ENCODE measurements at regions not wholly inside any gene's neighbourhood (a gene's known extent, or its start where the extent isn't known, plus 50 kb on each side); places are given as distances from the start of the nearest gene placed in this dataset.

DNA sequence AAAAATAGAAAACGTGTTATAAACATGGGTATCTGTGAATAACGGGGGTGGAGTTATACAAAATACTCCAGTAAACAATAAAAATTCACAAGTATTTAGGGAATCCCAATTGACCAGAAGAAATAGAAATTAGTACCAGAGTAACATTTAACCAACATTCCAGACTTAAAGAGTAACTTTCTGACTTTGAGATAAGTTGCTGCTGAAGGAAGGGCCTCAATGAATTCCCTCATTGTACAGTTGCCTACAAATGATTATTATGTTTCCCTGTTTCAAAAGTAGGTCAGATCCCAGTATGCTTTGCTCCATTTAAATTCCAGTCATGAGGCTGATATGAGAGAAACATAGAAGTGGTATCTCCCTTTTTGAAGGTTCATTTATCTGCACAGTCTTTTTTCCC lies 88.3 kb upstream of the KCNH7 start:
- no peak for DNase-seq
- no peaks in the 10 kb centered on the region for H3K27me3 ChIP-seq (ENCODE audit: insufficient read depth, low read depth, severe bottlenecking)
- TF ChIP-seq, protein P1, sequence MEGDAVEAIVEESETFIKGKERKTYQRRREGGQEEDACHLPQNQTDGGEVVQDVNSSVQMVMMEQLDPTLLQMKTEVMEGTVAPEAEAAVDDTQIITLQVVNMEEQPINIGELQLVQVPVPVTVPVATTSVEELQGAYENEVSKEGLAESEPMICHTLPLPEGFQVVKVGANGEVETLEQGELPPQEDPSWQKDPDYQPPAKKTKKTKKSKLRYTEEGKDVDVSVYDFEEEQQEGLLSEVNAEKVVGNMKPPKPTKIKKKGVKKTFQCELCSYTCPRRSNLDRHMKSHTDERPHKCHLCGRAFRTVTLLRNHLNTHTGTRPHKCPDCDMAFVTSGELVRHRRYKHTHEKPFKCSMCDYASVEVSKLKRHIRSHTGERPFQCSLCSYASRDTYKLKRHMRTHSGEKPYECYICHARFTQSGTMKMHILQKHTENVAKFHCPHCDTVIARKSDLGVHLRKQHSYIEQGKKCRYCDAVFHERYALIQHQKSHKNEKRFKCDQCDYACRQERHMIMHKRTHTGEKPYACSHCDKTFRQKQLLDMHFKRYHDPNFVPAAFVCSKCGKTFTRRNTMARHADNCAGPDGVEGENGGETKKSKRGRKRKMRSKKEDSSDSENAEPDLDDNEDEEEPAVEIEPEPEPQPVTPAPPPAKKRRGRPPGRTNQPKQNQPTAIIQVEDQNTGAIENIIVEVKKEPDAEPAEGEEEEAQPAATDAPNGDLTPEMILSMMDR (IDR thresholded peaks at IDR 0.05; ENCODE audit: low read depth, low read length): no peak
- no peak overlapping the region for H3K4me3 ChIP-seq (ENCODE audit: low read depth, low read length)
- H3K36me3 ChIP-seq: no peaks in the 10 kb centered on the region
- H3K9me3 ChIP-seq (ENCODE audit: severe bottlenecking): no peaks in the 10 kb centered on the region
- no peak overlapping the region for H3K27ac ChIP-seq

DNA sequence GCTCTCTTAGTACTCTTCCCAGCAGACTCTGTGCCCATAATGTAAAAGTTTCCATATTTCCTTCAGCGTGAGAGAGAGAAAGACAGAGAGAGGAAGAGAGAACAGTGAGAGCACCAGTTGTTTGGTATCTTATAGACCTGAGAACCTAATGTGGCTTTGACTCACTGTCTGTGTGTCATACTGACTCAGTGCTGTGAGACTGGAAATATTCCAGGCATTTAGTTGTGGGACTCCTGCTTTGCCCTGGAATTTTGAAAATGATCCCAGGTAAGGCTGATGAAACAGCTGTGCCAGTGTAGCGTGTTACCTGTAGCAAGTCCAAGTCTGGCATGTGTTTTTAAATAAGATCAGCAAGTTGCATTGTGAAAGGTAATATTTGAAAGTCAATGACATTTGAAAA lies 87.9 kb upstream of the KCNH7 start:
- DNase-seq: no peak
- Histone ChIP-seq H3K27me3 (ENCODE audit: insufficient read depth, low read depth, severe bottlenecking) (no peaks in the 10 kb centered on the region), H3K9me3 (ENCODE audit: severe bottlenecking) (no peaks in the 10 kb centered on the region), H3K4me3 (ENCODE audit: low read depth, low read length) (no peak overlapping the region), H3K36me3 (no peaks in the 10 kb centered on the region), H3K27ac (no peak overlapping the region)
- TF ChIP-seq, protein P1 (IDR thresholded peaks at IDR 0.05; ENCODE audit: low read depth, low read length): no peak

DNA sequence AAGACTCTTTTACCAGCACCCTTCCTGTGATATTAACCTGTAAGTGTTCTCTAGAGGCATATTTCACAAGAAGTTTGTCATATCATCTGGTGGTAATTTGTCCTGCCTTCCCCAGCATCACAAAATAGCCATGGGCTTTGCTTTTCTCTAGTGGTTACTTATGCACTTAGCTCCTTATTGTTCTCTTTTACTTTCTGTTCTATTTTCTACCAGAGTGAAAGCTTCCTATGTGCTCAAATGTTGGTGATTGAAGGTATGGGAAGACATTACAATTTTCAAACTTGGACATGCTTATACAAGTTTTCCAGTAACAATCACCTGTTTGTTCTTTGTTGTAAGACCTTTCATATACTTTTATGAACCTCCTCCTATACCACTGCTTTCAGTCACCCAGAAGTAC lies 87.0 kb upstream of the KCNH7 start:
- Histone ChIP-seq H3K9me3 (ENCODE audit: severe bottlenecking) (no peaks in the 10 kb centered on the region), H3K4me3 (ENCODE audit: low read depth, low read length) (no peak overlapping the region), H3K27ac (no peak overlapping the region), H3K27me3 (ENCODE audit: insufficient read depth, low read depth, severe bottlenecking) (no peaks in the 10 kb centered on the region), H3K36me3 (no peaks in the 10 kb centered on the region)
- TF ChIP-seq, protein P1 (IDR thresholded peaks at IDR 0.05; ENCODE audit: low read depth, low read length): no peak
- no peak for DNase-seq

DNA sequence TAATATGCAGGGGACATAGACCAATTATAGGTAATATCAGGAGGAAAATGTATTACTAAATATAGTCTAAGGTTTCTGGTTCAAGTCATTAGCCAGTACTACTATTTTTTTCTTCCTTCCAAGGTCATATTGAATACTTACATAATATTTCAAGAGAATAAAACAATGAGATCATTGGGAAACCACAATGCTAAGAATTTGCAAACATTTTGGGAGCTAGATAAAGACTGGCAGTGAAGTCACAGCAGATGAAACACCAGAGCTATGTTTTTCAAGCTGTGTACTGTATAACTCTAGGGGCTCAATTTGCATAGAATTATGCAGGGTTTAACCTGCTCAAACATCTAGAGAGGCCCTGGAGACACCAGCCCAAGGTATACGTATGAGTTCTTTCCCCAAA lies 80.5 kb upstream of the KCNH7 start:
- no peak for DNase-seq
- TF ChIP-seq, protein P1 (IDR thresholded peaks at IDR 0.05; ENCODE audit: low read depth, low read length): no peak

DNA sequence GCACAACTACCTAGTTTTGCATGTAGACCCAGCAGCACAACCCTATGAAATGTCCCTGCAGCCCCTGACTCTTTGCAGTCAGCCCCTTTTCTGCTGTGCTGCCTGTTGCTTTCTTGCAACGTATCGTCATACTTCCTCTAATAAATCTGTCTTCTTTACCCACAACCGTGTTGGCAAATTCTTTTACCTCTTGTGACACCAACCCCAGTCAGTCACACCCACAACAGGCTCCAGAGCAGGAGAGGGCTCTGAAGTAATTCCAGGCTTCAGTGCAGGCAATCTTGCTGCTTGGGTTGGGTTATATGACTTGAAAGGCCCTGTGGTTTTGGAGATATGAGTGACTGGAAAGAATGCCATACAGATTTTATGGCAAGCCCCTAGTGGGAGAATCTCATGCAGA lies 79.1 kb upstream of the KCNH7 start:
- Histone ChIP-seq H3K27me3 (ENCODE audit: insufficient read depth, low read depth, severe bottlenecking) (no peaks in the 10 kb centered on the region), H3K9me3 (ENCODE audit: severe bottlenecking) (no peaks in the 10 kb centered on the region), H3K4me3 (ENCODE audit: low read depth, low read length) (no peak overlapping the region), H3K36me3 (no peaks in the 10 kb centered on the region), H3K27ac (no peak overlapping the region)
- TF ChIP-seq, protein P1 (IDR thresholded peaks at IDR 0.05; ENCODE audit: low read depth, low read length): no peak
- DNase-seq: no peak

More for the DNA sequence above, 80.5 kb upstream of the KCNH7 start:
- H3K27ac ChIP-seq: no peak overlapping the region
- H3K36me3 ChIP-seq: no peaks in the 10 kb centered on the region
- H3K9me3 ChIP-seq (ENCODE audit: severe bottlenecking): no peaks in the 10 kb centered on the region
- H3K27me3 ChIP-seq (ENCODE audit: insufficient read depth, low read depth, severe bottlenecking): no peaks in the 10 kb centered on the region
- no peak overlapping the region for H3K4me3 ChIP-seq (ENCODE audit: low read depth, low read length)

DNA sequence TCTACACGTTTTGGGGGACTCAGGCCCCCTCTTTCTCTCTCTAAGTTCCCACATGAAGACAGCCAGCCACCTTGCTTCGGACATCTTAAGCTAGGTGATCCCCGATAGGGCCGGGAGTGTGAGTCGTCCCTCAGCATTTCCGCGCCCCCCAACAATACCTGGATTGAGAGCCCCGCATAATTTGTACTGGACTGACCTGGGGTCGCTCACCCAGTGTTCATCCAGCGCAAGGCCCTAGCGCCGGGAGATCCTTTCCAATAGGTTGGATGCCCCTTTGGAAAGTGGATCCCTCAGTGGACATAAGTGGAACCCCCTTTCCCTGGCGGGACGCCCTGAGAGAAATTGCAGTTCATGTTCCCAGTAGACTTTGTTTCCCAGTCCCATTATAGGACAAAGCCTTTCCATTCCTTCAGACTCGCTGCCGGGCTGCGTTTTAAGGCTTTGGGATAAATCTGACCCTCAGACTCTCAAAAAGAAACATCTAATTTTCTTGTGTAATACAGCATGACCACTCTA lies 77.8 kb upstream of the KCNH7 start:
- no peak overlapping the region for H3K27ac ChIP-seq
- no peaks in the 10 kb centered on the region for H3K36me3 ChIP-seq
- TF ChIP-seq, protein P1 (IDR thresholded peaks at IDR 0.05; ENCODE audit: low read depth, low read length): no peak
- DNase-seq: no peak
- no peaks in the 10 kb centered on the region for H3K9me3 ChIP-seq (ENCODE audit: severe bottlenecking)
- no peaks in the 10 kb centered on the region for H3K27me3 ChIP-seq (ENCODE audit: insufficient read depth, low read depth, severe bottlenecking)
- no peak overlapping the region for H3K4me3 ChIP-seq (ENCODE audit: low read depth, low read length)
